Prostate gland (tissue), 2 donors: ENCODE measurements at regions not wholly inside any gene's neighbourhood (a gene's known extent, or its start where the extent isn't known, plus 50 kb on each side); places are given as distances from the start of the nearest gene placed in this dataset.

Experiments used
- POLR2A ChIP-seq: fragments of 450-650 bp; IDR thresholded peaks from one replicate; pipeline ENCODE4 v1.6.1; 2016; ENCODE audit warnings: antibody characterized with exemption, mild to moderate bottlenecking
- POLR2AphosphoS5 ChIP-seq: sonication (generic); formaldehyde crosslinking; IDR thresholded peaks from one replicate; pipeline ENCODE4 v1.6.1; 2017; ENCODE audit warnings: antibody characterized with exemption
- TF ChIP-seq, protein P1 (sequence below), 4 experiments: fragments of 200-600 bp in 2 of 4; fragments of 450-650 bp in 2 of 4; sonication (generic) in 2 of 4; IDR thresholded peaks; 1 replicate in 3 of 4; 2 replicates in 1 of 4; pipeline ENCODE4 v1.5.1; 2016 to 2019; ENCODE audit warnings: antibody characterized with exemption in 4 of 4, mild to moderate bottlenecking in 2 of 4, moderate library complexity in 2 of 4

DNA sequence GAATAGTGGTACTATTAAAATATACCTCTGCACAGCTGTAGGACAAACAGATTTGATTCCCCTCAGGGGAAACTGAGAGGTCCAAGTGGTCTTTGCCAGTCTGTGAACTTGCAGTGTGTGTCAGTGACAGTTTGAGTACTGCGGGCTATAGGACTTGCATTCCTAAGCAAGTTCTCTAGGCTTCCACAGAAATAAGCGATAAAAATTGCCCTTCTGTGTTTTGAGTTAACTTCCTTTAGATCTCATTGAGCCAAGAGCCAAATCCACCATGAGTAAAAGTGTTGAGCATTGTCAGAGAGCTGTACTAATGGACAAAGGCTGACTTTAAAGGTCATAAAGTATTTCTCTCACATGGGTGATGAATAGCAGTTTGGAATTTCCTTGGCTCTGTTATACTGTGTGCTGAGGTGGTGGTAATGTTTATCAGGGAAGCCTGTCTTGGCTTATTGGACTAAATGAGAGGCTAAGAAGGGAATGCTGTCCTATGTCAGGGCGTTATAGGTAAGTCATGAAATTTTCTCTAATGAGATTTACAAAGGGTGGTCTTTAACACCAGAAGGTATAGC, 122.6 kb upstream of the MAP3K7 start:
- TF ChIP-seq, protein P1, sequence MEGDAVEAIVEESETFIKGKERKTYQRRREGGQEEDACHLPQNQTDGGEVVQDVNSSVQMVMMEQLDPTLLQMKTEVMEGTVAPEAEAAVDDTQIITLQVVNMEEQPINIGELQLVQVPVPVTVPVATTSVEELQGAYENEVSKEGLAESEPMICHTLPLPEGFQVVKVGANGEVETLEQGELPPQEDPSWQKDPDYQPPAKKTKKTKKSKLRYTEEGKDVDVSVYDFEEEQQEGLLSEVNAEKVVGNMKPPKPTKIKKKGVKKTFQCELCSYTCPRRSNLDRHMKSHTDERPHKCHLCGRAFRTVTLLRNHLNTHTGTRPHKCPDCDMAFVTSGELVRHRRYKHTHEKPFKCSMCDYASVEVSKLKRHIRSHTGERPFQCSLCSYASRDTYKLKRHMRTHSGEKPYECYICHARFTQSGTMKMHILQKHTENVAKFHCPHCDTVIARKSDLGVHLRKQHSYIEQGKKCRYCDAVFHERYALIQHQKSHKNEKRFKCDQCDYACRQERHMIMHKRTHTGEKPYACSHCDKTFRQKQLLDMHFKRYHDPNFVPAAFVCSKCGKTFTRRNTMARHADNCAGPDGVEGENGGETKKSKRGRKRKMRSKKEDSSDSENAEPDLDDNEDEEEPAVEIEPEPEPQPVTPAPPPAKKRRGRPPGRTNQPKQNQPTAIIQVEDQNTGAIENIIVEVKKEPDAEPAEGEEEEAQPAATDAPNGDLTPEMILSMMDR (IDR thresholded peaks at IDR 0.05): no peak
- TF ChIP-seq POLR2A (no peak), POLR2AphosphoS5 (no peak)
